ENCODE measurements at regions not wholly inside any gene's neighbourhood (a gene's known extent, or its start where the extent isn't known, plus 50 kb on each side); places are given as distances from the start of the nearest gene placed in this dataset.

- TF ChIP-seq REST (IDR thresholded peaks at IDR 0.05; ENCODE audit: unreplicated experiment) (no peak), STAT1 (IDR thresholded peaks at IDR 0.05; ENCODE audit: unreplicated experiment) (no peak), EZH2 (IDR thresholded peaks at IDR 0.05; ENCODE audit: low read depth, unreplicated experiment) (no peak), CTCF (conservative IDR thresholded peaks at IDR 0.05; ENCODE audit: low read depth in 2 of 2) (no peak), ZNF114 (CRISPR knock-in tag; IDR thresholded peaks at IDR 0.05) (no peak), ZNF331 (CRISPR knock-in tag; IDR thresholded peaks at IDR 0.05; ENCODE audit: low read depth) (no peak), CREB1 (CRISPR knock-in tag; IDR thresholded peaks at IDR 0.05; ENCODE audit: low read depth) (no peak), JUNB (IDR thresholded peaks at IDR 0.05; ENCODE audit: unreplicated experiment) (no peak), POLR2AphosphoS5 (IDR thresholded peaks at IDR 0.05; ENCODE audit: low read depth) (no peak), EZH2phosphoT487 (IDR thresholded peaks at IDR 0.05; ENCODE audit: unreplicated experiment) (no peak), NANOG (IDR thresholded peaks at IDR 0.05; ENCODE audit: borderline replicate concordance) (no peak), ETS1 (IDR thresholded peaks at IDR 0.05) (no peak)
These were observed 66.1 kb downstream of the GADD45G start (continued) for GRCh38 chr9:89670801-89671434.

GRCh38 chr9:89674667-89675057 lies 69.8 kb downstream of the GADD45G start:
- Mint-ChIP-seq H3K4me1 (peaks cover 61% of the 10 kb centered on the region), H3K27me3 (ENCODE audit: insufficient read depth, low read depth, poor library complexity) (peaks cover 25% of the 10 kb centered on the region), H3K4me3 (no peak overlapping the region), H3K9me3 (peaks cover 21% of the 10 kb centered on the region), H3K27ac (no peak overlapping the region), H3K36me3 (ENCODE audit: low read depth) (peaks cover 11% of the 10 kb centered on the region; the same call in 2 of the 3 replicates)
- Histone ChIP-seq H3K9me2 (ENCODE audit: insufficient read depth) (no peaks in the 10 kb centered on the region), H3K36me3 (ENCODE audit: insufficient read depth) (no peaks in the 10 kb centered on the region), H3K79me2 (replicated peaks; ENCODE audit: insufficient read depth) (no peaks in the 10 kb centered on the region), H3K4me2 (no peak overlapping the region), H3K27me3 (ENCODE audit: insufficient read depth) (peaks cover 4% of the 10 kb centered on the region; the same call in 1 of the 2 replicates), H3K4me1 (ENCODE audit: insufficient read depth) (peaks cover 47% of the 10 kb centered on the region), H3F3A (replicated peaks; ENCODE audit: low read depth) (peaks cover 17% of the 10 kb centered on the region; the same call in 1 of the 2 replicates), H3K27ac (ENCODE audit: low read depth) (no peak overlapping the region), H3K4me3 (no peak overlapping the region), H2AFZ (0 out of 2 replicates have a peak overlapping the region, but pooled peaks have one; percentile 47), H4K20me1 (replicated peaks; ENCODE audit: insufficient read depth) (no peaks in the 10 kb centered on the region)
- DNase-seq (ENCODE audit: low spot score), result no peak
- ATAC-seq, result no peak
- TF ChIP-seq CTCF (conservative IDR thresholded peaks at IDR 0.05; ENCODE audit: low read depth in 2 of 2) (no peak), NANOG (IDR thresholded peaks at IDR 0.05; ENCODE audit: borderline replicate concordance) (no peak), ZNF331 (CRISPR knock-in tag; IDR thresholded peaks at IDR 0.05; ENCODE audit: low read depth) (no peak), STAT1 (IDR thresholded peaks at IDR 0.05; ENCODE audit: unreplicated experiment) (no peak), CREB1 (CRISPR knock-in tag; IDR thresholded peaks at IDR 0.05; ENCODE audit: low read depth) (no peak), REST (IDR thresholded peaks at IDR 0.05; ENCODE audit: unreplicated experiment) (no peak)

All from GM23338 (cell line).